CD1c-positive myeloid dendritic cell (primary cell): ENCODE measurements at regions not wholly inside any gene's neighbourhood (a gene's known extent, or its start where the extent isn't known, plus 50 kb on each side); places are given as distances from the start of the nearest gene placed in this dataset.

ENCODE experiments used
- DNase-seq: peaks from one replicate; pipeline ENCODE4 v3.0.0-alpha.2; 2016; ENCODE audit errors: extremely low spot score

DNA sequence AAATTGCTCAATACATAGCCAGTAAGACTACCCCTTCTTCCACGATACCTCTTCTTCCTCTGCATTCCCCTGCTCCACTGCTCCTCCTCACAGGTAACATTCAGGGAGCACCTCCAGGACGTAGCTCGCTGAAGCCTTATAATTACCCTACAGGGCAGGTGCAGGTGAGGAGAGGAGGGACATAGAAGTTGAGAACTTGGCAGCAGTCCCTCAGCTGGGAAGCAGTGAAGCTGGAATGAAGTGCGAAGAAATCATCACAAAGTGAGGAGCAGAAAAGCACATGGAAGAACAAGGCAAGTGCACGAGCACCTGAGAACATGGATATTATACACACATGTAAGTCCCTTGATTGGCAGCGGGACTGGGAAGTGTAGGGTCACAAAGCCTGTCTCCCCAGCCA, 118.2 kb downstream of the HSD17B3 start:
- no peak for DNase-seq

DNA sequence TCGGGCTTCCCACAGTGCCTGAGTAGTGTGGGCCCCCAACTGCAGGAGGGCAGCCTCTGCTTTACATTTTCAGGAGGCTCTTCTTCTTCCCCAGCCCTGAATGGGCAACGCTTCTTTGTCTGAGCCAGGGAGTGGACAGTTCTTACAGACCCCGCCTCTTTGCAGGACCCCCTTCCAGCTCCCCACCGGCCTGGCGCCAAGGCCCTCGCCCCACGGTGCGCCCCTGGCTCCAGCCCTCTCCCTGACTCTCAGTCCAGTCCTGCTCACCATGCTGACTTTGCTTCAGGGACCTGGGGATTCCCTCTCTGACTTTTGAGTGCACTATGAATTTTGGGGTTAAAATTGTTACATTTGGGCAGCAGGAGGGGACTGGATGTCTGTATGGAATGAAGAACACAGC, 123.8 kb downstream of the HSD17B3 start:
- DNase-seq = no peak

DNA sequence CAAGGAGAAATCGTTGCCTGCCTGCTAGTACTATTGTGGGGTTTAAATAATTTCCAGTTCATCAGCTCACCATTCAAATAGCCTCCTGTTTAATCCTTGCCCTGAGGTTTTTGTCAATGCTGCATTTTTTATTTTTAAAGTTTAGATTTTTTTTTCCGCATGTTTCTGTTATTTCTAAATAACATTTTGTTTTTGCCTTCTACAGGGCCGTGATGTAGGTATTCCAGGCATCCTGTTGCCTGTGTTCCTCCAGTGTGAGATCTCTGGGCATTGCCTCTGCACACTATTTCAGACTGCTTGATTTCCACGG, 124.3 kb downstream of the HSD17B3 start:
- no peak for DNase-seq

DNA sequence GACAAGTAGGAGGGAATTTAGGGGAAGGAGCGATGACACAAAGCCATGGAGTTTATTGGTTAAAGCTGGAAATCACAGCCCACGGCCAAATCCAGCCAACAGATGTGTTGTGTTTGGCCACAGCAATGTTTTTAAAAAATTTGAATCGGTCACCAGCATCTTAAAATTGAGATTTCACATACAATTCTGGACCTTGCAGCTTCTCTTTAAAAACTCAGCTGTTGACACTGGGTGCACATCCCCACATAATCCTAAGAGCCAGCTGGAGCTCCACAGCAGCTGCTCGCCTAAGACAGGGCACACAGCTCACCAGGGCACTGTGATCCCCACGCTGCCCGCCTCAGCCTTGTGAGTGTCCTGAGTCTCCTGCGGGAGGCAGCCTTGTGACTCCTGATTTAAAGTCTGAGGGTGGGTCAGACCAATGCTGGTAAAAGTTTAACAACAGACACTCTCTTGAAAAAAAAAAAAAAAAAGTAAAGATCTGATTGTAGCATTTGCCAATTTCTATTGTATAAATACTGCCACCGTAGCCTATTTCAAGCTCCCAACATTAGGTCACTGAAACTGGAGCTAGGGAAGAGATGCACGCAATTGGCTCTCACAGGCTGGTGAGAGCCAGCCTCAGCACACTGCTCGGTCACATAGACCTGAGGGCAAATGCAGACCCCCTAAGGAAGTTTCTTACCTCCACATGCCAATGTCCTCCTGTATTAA, 124.8 kb downstream of the HSD17B3 start:
- DNase-seq = no peak

DNA sequence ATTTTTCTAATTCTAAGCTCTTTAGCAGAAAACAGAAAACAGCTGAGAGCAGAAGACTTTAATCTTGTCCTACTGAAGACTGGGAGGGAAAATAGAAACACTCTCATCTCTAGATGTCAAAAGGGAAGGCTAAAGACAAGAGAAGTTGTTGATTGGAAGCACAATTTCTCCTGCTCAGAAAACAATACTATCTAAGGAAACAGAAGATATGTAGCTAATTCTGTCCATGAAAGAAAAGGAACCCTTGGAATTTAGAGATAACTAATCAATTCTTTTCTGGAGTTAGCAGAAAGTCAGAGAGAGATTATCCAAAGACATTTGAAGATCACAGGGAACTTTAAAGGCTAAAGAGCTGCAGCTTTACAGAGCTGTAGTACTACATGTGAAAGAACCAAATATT, 126.2 kb downstream of the HSD17B3 start:
- DNase-seq = no peak

DNA sequence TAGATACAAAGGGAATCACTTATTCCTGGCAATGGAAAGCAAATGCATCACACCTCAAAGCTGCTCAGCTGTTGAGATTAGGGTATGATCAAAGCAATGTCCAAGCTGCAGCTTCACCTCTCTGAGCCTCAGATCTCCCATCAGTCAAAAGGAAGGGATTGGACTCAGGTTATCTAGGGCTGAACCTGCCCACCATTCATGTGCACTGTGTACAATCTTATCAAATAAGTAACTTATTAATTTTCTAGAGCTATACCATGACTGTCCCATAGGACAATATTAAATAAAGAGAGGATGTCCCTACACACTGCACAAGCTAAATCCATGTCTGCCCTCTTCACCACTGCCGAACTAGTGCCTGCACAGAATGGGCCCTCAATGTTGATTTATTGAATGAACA, 127.0 kb downstream of the HSD17B3 start:
- DNase-seq = no peak

DNA sequence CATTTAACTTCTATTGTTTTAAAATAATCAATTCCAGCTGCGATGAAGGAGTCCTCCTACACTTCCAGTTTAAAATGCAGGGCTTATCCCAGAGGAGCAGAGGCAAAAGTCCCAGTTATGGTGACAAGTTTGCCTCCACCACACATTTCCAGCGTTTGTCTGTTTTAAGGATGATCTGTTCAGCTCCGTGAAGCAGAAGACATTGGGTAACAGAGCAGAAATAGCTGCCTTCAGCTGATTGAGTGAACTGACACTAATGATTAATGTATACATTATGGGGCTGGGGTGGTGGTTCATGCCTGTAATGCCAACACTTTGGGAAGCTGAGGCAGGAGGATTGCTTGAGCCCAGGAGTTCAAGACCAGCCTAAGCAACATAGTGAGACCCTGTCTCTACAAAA, 127.6 kb downstream of the HSD17B3 start:
- no peak for DNase-seq

DNA sequence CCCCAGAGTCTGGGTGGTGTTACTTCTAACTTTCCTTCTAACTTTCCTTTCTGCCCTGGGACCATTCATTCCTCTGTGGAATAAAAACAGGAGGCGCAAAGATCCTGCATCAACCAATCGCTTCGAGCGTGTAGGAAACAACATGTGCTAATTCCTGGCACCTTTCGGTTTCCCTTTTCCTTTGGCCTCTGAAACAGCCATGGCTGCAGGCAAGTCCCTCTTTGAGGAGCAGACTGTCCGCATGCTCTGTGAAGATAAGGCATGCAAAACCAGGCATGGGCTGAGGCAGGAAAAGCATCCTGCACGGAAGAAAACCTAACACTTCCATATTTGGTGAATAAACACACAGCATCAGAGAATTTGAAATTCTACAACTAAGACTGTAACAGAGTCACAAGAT, 128.3 kb downstream of the HSD17B3 start:
- no peak for DNase-seq

DNA sequence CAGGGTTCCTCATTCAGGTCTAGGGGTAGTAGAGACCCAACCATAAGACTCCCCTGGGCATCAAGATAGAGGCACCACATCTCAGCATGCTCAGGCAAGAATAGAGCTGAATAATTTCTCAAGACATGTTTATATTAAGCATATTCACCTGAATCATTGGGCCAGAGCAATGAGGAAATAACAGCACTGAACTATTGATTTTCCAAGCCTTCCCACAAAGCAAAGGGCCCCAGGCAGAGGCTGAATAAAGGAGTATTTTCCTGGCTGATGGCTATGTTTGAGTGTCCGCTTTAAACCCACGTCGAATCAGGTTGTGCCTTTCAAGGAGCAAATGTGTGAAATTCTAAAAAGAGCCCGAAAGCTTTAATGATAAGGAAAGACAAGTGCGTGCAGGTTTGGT, 129.2 kb downstream of the HSD17B3 start:
- no peak for DNase-seq

DNA sequence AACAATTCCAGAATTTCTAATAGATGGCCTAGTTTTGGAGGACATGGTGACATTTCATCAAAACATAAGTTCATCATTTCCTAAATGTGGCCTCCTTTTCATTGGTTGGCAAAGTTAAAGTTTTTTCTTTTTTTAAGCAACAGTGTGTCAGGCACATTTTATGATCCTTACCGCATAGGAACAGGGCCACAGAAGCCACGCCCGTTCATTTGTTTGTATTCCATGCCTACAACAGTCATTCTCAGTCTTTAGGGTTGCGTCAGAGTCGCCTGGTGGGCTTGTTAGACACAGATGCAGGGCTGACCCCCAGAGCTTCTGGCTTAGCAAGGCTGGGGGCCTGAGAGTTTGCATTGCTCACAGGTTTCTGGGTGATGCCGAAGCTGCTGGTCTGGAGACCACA, 130.2 kb downstream of the HSD17B3 start:
- no peak for DNase-seq

DNA sequence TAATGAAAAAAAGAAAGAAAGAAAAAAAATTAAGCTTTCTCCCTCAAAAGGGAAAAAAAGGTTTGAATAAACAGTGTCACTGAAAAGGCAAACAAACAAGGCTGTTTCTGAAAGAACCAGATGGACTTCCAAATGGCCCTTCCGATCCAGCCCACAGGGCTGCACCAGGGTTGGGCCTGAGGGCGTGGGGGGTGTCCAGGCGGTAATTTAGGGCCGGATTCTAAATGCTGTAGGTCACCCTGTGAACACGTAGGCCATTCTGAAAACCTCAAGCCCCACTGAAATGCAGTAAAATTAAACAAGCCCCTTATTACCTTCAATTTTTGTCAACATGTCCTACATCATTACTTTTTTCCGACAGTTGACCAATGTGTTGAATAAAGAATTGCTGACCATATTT, 132.1 kb downstream of the HSD17B3 start:
- DNase-seq = no peak

DNA sequence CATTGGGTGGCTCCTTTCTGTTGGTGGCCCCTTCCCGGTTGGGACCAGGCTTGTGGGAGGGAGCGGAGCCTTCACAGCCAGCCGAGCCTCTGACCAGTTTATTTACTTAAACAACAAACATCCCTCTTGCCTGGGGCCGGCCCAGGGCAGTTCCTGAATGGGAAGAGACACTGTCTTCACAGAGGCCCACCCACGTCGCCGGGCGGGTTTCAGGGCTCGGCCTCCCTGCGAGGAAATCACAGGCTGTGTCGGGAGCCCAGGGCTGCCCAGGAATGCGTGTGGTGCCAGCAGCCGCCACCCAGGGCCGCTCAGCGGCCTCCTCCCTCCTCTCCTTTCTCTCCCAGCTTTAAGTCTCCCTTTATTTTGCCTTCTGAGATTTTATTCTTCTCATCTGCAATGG, 132.5 kb downstream of the HSD17B3 start:
- no peak for DNase-seq

DNA sequence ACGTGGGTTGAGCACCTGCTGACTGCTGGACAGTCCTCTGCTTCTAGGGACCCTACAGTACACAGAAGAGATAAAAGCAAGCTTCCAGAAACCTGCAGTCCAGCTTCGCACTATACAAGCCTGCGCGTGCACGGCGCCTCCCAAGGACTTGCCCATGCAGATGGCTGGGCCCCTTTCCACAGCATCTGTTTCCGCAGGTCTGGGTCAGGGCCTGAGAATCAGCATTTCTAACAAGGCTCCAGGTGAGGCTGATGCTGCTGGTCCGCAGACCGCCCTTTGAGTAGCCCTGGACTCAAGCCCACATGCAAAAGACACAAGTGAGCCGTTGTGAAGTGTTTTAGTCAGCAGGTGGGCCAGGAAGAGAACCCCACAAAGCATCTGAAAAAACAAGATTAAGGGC, 133.1 kb downstream of the HSD17B3 start:
- DNase-seq = no peak

DNA sequence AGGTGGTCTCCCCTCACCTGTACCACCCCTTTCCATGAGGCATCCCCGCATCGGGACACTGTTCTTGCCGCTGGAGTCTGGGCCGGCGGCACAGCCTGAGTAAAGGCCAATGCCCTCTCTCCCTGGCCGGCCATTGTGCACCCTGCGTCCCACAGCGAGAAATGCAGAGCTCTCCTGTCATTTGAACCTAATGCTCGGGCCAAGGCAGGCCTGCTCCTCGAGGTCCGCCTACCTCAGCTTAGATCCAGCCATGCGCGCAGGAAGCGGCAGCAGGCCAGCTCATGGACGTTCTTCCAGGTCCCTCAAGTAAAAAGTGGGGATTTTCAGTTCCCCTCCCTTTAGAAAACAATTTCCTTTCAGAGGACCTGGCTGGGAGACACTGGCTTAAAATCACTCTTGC, 135.0 kb downstream of the HSD17B3 start:
- no peak for DNase-seq

DNA sequence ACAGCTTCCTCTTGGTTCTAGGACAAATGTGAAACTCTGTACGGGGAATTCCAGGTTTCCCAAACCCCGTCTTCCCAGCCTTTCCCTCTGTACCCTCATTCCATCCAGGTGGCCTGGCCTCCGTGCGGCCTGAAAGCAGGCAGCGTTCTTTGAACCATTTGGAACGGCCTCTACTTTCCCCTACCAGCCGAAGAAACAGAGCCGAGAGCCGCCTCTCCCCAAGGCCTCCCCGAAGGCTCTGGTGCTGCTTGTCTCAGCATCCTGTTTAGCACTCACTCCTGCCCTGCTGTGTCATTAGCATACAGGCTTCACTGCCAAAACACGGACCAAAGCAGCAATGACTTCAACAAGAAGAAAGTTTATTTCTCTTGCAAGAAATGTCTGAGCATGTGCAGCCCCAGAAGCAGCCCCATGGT, 137.7 kb downstream of the HSD17B3 start:
- no peak for DNase-seq

DNA sequence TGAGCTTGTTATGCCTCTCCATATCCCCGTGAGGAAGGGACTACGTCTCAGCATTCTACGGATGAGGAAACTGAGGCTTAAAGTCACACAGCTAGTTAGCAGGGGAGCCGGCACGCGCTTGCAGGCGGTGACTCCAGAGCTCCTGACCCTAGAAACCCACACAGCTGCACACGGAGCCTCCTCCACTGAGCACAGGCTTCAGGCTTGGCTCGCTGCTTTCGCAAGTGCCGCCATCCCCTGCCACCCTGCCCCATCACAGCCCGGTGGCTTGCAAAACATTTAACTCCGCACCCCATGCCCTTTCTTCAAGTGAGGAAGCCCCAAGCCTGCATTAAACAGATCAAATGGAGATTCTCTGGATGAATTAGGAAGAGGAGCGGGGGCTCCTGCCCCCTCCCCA, 138.3 kb downstream of the HSD17B3 start:
- DNase-seq = no peak

DNA sequence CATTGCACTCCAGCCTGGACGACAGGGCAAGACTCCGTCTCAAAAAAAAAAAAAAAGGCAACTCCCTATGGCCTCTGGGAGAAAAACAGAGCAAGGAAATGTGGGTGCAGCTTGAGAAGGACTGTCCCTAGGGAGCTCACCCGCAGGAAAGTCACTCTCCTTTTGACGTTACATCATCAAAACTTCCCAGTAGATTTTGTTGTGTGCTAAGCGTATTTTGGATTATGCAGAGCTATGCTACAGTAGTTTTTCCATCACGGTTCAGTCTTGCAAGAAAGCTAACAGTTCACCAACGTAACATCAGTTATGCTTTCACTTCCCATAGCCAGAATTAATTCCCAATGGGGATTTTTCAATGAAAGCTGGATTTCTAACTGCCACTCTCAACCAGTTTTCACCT, 138.8 kb downstream of the HSD17B3 start:
- no peak for DNase-seq

DNA sequence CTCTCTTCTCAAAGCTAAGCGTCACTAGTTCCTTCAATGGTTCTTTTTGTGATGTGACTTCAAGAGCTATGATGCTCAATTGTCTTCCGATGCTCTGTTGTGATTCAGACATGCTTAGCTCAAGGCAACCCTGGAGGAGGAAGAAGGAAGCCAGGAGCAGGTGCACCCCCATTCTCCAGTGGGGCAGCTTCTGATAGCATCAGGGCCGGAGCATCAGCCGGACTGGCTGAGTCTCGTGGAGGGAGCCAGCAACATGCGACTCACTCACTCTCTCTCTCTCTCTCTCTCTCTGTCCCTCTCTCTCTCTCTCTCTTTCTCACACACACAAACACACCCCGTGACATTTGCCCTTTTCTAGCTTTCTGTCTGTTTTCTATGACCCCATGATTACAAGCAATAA, 140.2 kb downstream of the HSD17B3 start:
- DNase-seq = no peak

DNA sequence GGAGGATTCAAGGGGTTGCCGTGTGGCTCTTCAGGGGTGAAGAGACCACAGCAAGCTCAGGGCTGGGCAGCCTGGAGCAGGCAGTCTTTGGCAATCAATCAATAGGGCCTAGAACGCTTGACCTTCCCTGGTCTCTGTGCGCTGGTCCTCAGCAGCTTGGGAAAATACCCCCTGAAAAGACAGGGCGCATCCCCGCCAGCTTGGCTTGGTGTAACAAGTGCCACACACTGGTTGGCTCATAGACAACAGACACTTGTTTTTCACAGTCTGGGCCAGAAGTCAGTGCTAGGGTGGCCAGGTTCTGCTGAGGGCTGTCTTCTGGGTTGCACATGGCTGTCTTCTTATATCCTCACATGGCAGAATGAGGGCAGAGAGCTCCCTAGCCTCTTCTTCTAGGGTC, 141.1 kb downstream of the HSD17B3 start:
- DNase-seq = no peak

DNA sequence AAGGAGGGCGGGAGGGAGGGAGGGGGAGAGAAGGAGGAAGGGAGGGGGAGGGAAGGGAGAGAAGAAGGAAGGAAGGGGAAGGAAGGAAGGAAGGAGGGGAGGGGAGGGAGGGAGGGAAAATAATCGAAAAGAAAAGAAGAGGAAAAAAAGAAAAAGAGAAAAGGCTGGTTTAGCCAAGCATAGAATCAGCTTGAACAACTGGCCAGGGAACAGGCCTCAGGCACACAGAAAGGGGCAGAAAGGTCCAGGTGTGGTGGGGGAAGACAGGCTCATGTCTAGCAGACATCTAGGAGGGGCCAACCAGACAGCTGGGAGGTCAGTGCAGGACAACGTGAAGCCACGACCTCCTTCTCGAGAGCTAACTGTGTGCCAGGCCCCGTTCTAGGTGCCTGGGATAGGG, 141.8 kb downstream of the HSD17B3 start:
- no peak for DNase-seq

DNA sequence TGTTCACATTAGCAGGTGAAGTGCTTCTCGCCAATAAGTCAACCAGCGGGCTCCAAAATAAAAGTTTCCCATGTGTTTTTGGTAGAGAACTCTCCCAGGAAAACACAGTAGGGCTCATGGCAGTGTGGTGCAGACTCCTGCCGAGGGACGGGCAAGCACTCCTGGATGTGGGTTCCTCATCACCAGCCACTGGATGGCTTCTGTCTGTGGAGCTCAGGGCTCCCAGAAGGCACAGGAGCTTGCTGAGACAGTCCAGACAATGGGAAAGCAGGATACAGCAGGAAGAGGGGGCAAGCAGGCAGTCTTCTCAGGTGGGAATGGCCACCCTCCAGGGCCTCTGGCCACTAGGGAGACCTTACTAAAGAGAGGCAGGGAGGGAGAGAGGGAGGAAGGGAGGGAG, 142.4 kb downstream of the HSD17B3 start:
- no peak for DNase-seq

DNA sequence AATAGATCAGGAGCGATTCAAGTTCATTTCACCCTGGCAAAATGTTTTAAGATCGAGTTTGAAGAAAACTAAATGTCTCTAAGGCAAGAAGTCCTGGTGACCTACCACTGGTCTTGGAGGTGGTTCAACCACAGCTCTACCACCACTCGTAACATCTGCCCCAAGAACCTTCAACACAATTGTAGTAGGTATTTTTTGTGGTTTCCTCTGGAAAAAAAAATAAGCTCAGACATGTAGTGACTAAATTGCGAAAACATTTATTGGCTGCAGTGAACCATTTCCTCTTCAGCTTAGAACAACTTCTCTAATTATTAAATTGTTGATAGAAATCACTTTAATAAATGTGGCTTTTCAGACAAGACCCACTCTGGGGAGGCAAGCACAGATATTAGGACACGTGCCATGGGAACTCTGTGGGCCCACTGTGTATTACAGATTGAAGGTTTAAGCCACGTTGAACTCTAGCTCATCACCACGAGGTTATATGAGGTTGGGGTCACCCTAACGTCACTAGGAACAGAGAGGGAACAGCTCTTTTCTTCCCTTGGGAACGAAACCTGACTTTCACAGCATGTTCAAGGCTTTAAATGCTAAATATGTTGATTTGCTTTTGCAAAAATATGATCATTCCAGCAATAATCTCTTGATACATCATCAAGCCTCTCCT, 142.9 kb downstream of the HSD17B3 start:
- DNase-seq = peak; percentile 18

DNA sequence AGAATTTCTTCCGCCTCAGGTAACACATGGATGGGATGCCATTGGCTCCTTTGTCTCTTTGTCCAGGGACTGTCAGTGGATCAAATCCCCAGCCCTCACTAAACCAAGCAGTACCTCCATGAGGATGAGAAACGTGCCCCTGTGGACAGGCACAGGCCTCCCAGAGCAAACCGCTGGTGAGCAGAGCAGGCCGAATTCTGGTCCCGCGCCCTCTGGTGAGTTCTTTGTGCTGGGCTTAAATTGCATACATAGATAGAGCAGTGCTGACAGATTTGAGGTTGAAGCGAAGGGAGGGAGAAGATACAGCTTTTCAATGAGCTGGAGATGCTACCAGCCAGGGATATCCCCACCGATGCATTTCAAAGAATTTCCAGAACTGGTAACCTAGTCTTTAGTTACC, 143.8 kb downstream of the HSD17B3 start:
- no peak for DNase-seq

DNA sequence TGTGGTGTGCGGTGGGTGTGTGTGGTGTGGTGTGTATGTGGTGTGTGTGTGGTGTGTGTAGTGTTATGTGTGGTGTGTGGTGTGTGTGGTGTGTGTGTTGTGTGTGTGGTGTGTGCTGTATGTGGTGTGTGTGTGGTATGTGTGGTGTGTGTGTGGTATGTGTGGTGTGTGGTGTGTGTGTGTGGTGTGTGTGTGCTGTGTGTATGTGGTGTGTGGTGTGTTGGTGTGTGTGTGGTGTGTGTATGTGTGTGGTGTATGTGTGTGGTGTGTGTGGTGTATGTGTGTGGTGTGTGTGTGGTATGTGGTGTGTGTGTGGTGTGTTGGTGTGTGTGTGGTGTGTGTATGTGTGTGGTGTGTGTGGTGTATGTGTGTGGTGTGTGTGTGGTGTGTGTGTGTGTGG, 144.3 kb downstream of the HSD17B3 start:
- DNase-seq = no peak
